ENCODE measurements at regions not wholly inside any gene's neighbourhood (a gene's known extent, or its start where the extent isn't known, plus 50 kb on each side); places are given as distances from the start of the nearest gene placed in this dataset.
A peak's percentile ranks its signal among the peaks of the same experiment; 100 is the strongest.

GRCh38 chr9:91073811-91074771 is 272.5 kb downstream of the SYK start:
- no peaks in the 10 kb centered on the region for H3K27me3 ChIP-seq (ENCODE audit: insufficient read depth, low read length)
- no peaks in the 10 kb centered on the region for H3K36me3 ChIP-seq (ENCODE audit: insufficient read depth, low read length)
- H4K20me1 ChIP-seq (ENCODE audit: insufficient read depth, low read length): no peaks in the 10 kb centered on the region
- H3K4me3 ChIP-seq (ENCODE audit: insufficient read depth, low read length): no peak overlapping the region
- H3K4me2 ChIP-seq (ENCODE audit: insufficient read depth, low read length): no peak overlapping the region
- no peaks in the 10 kb centered on the region for H3K79me2 ChIP-seq (ENCODE audit: insufficient read depth, low read length)
- TF ChIP-seq, protein P1, sequence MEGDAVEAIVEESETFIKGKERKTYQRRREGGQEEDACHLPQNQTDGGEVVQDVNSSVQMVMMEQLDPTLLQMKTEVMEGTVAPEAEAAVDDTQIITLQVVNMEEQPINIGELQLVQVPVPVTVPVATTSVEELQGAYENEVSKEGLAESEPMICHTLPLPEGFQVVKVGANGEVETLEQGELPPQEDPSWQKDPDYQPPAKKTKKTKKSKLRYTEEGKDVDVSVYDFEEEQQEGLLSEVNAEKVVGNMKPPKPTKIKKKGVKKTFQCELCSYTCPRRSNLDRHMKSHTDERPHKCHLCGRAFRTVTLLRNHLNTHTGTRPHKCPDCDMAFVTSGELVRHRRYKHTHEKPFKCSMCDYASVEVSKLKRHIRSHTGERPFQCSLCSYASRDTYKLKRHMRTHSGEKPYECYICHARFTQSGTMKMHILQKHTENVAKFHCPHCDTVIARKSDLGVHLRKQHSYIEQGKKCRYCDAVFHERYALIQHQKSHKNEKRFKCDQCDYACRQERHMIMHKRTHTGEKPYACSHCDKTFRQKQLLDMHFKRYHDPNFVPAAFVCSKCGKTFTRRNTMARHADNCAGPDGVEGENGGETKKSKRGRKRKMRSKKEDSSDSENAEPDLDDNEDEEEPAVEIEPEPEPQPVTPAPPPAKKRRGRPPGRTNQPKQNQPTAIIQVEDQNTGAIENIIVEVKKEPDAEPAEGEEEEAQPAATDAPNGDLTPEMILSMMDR (IDR thresholded peaks at IDR 0.05; ENCODE audit: extremely low read depth, low read depth, low read length): no peak
- H3K9me3 ChIP-seq (ENCODE audit: low read depth, low read length): no peaks in the 10 kb centered on the region
- H3K4me1 ChIP-seq (ENCODE audit: insufficient read depth, low read length): peaks cover 16% of the 10 kb centered on the region
- DNase-seq (ENCODE audit: insufficient read length, low spot score, missing footprints): no peak
- H2AFZ ChIP-seq (ENCODE audit: low read length): no peak overlapping the region
- H3K27ac ChIP-seq (ENCODE audit: low read depth, low read length): no peak overlapping the region

- Histone ChIP-seq H3K4me1 (ENCODE audit: insufficient read depth, low read length) (peaks cover 16% of the 10 kb centered on the region), H3K27me3 (ENCODE audit: insufficient read depth, low read length) (no peaks in the 10 kb centered on the region), H3K79me2 (ENCODE audit: insufficient read depth, low read length) (no peaks in the 10 kb centered on the region), H3K4me2 (ENCODE audit: insufficient read depth, low read length) (no peak overlapping the region), H3K36me3 (ENCODE audit: insufficient read depth, low read length) (no peaks in the 10 kb centered on the region), H2AFZ (ENCODE audit: low read length) (peak overlapping the region; percentile 6), H4K20me1 (ENCODE audit: insufficient read depth, low read length) (no peaks in the 10 kb centered on the region), H3K9me3 (ENCODE audit: low read depth, low read length) (no peaks in the 10 kb centered on the region), H3K4me3 (ENCODE audit: insufficient read depth, low read length) (no peak overlapping the region), H3K27ac (ENCODE audit: low read depth, low read length) (no peak overlapping the region)
- TF ChIP-seq, protein P1 (IDR thresholded peaks at IDR 0.05; ENCODE audit: extremely low read depth, low read depth, low read length): no peak
- DNase-seq (ENCODE audit: insufficient read length, low spot score, missing footprints): no peak
Measured at GRCh38 chr9:91074866-91075265, 273.2 kb downstream of the SYK start.

- H3K4me3 ChIP-seq (ENCODE audit: insufficient read depth, low read length): no peak overlapping the region
- TF ChIP-seq, protein P1 (IDR thresholded peaks at IDR 0.05; ENCODE audit: extremely low read depth, low read depth, low read length): no peak
- no peak overlapping the region for H3K27ac ChIP-seq (ENCODE audit: low read depth, low read length)
- H3K36me3 ChIP-seq (ENCODE audit: insufficient read depth, low read length): no peaks in the 10 kb centered on the region
- no peaks in the 10 kb centered on the region for H4K20me1 ChIP-seq (ENCODE audit: insufficient read depth, low read length)
- H3K4me1 ChIP-seq (ENCODE audit: insufficient read depth, low read length): peaks cover 16% of the 10 kb centered on the region
- no peaks in the 10 kb centered on the region for H3K9me3 ChIP-seq (ENCODE audit: low read depth, low read length)
- H3K79me2 ChIP-seq (ENCODE audit: insufficient read depth, low read length): no peaks in the 10 kb centered on the region
- H3K4me2 ChIP-seq (ENCODE audit: insufficient read depth, low read length): no peak overlapping the region
- no peak for DNase-seq (ENCODE audit: insufficient read length, low spot score, missing footprints)
- H2AFZ ChIP-seq (ENCODE audit: low read length): peak overlapping the region; percentile 47
- no peaks in the 10 kb centered on the region for H3K27me3 ChIP-seq (ENCODE audit: insufficient read depth, low read length)
Measured at GRCh38 chr9:91075279-91075678, 273.7 kb downstream of the SYK start.

GRCh38 chr9:91077624-91078368 is 276.2 kb downstream of the SYK start:
- no peaks in the 10 kb centered on the region for H3K36me3 ChIP-seq (ENCODE audit: insufficient read depth, low read length)
- no peak overlapping the region for H3K27ac ChIP-seq (ENCODE audit: low read depth, low read length)
- no peak overlapping the region for H2AFZ ChIP-seq (ENCODE audit: low read length)
- no peak for DNase-seq (ENCODE audit: insufficient read length, low spot score, missing footprints)
- no peak overlapping the region for H3K4me3 ChIP-seq (ENCODE audit: insufficient read depth, low read length)
- H3K4me2 ChIP-seq (ENCODE audit: insufficient read depth, low read length): no peak overlapping the region
- H4K20me1 ChIP-seq (ENCODE audit: insufficient read depth, low read length): no peaks in the 10 kb centered on the region
- no peaks in the 10 kb centered on the region for H3K9me3 ChIP-seq (ENCODE audit: low read depth, low read length)
- TF ChIP-seq, protein P1 (IDR thresholded peaks at IDR 0.05; ENCODE audit: extremely low read depth, low read depth, low read length): no peak
- no peaks in the 10 kb centered on the region for H3K79me2 ChIP-seq (ENCODE audit: insufficient read depth, low read length)
- peaks cover 2% of the 10 kb centered on the region for H3K4me1 ChIP-seq (ENCODE audit: insufficient read depth, low read length)
- no peaks in the 10 kb centered on the region for H3K27me3 ChIP-seq (ENCODE audit: insufficient read depth, low read length)

Data from osteoblast (primary cell).